ENCODE measurements at regions not wholly inside any gene's neighbourhood (a gene's known extent, or its start where the extent isn't known, plus 50 kb on each side); places are given as distances from the start of the nearest gene placed in this dataset.

GRCh38 chr5:135671052-135671705, 92.4 kb upstream of the CXCL14 start (continued):
- TF ChIP-seq ZNF462 (CRISPR knock-in tag; IDR thresholded peaks at IDR 0.05), result no peak

GRCh38 chr5:135670588-135670987, 91.8 kb upstream of the CXCL14 start:
- no peaks in the 10 kb centered on the region for H3K27me3 ChIP-seq (ENCODE audit: insufficient read depth)
- H3K36me3 ChIP-seq (ENCODE audit: insufficient read depth), result no peaks in the 10 kb centered on the region
- H2AFZ ChIP-seq, result no peak overlapping the region
- no peaks in the 10 kb centered on the region for H3K9me3 Mint-ChIP-seq
- H3F3A ChIP-seq (replicated peaks; ENCODE audit: low read depth), result no peaks in the 10 kb centered on the region
- no peaks in the 10 kb centered on the region for H3K36me3 Mint-ChIP-seq (ENCODE audit: low read depth)
- H3K27ac Mint-ChIP-seq, result no peak overlapping the region
- H4K20me1 ChIP-seq (replicated peaks; ENCODE audit: insufficient read depth), result no peaks in the 10 kb centered on the region
- H3K4me3 ChIP-seq, result no peak overlapping the region
- no peaks in the 10 kb centered on the region for H3K4me1 ChIP-seq (ENCODE audit: insufficient read depth)
- no peak overlapping the region for H3K4me3 Mint-ChIP-seq
- H3K27me3 Mint-ChIP-seq (ENCODE audit: insufficient read depth, low read depth, poor library complexity), result no peaks in the 10 kb centered on the region
- H3K9me2 ChIP-seq (ENCODE audit: insufficient read depth), result no peaks in the 10 kb centered on the region; the same call in none of the 2 replicates
- H3K4me2 ChIP-seq, result no peak overlapping the region
- no peaks in the 10 kb centered on the region for H3K4me1 Mint-ChIP-seq
- no peaks in the 10 kb centered on the region for H3K79me2 ChIP-seq (replicated peaks; ENCODE audit: insufficient read depth)
- no peak for ATAC-seq
- no peak overlapping the region for H3K27ac ChIP-seq (ENCODE audit: low read depth)
- no peak for DNase-seq (ENCODE audit: low spot score)
- TF ChIP-seq NANOG (IDR thresholded peaks at IDR 0.05; ENCODE audit: borderline replicate concordance) (no peak), ZNF331 (CRISPR knock-in tag; IDR thresholded peaks at IDR 0.05; ENCODE audit: low read depth) (no peak), ZNF462 (CRISPR knock-in tag; IDR thresholded peaks at IDR 0.05) (no peak), POLR2AphosphoS5 (IDR thresholded peaks at IDR 0.05; ENCODE audit: low read depth) (no peak)
- TF ChIP-seq, protein P1, sequence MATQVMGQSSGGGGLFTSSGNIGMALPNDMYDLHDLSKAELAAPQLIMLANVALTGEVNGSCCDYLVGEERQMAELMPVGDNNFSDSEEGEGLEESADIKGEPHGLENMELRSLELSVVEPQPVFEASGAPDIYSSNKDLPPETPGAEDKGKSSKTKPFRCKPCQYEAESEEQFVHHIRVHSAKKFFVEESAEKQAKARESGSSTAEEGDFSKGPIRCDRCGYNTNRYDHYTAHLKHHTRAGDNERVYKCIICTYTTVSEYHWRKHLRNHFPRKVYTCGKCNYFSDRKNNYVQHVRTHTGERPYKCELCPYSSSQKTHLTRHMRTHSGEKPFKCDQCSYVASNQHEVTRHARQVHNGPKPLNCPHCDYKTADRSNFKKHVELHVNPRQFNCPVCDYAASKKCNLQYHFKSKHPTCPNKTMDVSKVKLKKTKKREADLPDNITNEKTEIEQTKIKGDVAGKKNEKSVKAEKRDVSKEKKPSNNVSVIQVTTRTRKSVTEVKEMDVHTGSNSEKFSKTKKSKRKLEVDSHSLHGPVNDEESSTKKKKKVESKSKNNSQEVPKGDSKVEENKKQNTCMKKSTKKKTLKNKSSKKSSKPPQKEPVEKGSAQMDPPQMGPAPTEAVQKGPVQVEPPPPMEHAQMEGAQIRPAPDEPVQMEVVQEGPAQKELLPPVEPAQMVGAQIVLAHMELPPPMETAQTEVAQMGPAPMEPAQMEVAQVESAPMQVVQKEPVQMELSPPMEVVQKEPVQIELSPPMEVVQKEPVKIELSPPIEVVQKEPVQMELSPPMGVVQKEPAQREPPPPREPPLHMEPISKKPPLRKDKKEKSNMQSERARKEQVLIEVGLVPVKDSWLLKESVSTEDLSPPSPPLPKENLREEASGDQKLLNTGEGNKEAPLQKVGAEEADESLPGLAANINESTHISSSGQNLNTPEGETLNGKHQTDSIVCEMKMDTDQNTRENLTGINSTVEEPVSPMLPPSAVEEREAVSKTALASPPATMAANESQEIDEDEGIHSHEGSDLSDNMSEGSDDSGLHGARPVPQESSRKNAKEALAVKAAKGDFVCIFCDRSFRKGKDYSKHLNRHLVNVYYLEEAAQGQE (IDR thresholded peaks at IDR 0.05; ENCODE audit: unreplicated experiment), result no peak
